ENCODE measurements at regions not wholly inside any gene's neighbourhood (a gene's known extent, or its start where the extent isn't known, plus 50 kb on each side); places are given as distances from the start of the nearest gene placed in this dataset.

DNA sequence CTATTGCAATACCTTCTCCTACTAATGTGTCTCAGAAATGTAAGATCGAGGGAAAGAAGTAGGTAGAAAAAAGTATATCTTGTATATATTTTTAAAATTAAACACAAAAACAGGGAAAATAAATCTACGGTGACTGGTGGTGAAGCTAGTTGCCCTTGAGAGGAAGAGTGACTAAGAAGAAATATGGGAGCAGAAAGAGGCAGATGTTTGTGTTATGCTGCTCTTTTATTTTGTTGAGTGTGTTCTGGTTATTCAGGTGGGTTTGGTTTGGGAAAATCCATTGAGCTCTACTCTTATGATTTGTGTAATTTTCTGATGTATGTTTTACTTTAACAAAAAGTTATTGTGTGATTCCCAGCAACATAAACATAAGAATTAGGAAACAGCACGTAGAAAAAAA lies 444.9 kb upstream of the B3GALT2 start:
- peaks cover 12% of the 10 kb centered on the region for H3K4me1 Mint-ChIP-seq (ENCODE audit: low read depth)
- ChIA-PET CTCF (no interaction called here), POLR2A (no interaction called here)
- TF ChIP-seq, protein P1, sequence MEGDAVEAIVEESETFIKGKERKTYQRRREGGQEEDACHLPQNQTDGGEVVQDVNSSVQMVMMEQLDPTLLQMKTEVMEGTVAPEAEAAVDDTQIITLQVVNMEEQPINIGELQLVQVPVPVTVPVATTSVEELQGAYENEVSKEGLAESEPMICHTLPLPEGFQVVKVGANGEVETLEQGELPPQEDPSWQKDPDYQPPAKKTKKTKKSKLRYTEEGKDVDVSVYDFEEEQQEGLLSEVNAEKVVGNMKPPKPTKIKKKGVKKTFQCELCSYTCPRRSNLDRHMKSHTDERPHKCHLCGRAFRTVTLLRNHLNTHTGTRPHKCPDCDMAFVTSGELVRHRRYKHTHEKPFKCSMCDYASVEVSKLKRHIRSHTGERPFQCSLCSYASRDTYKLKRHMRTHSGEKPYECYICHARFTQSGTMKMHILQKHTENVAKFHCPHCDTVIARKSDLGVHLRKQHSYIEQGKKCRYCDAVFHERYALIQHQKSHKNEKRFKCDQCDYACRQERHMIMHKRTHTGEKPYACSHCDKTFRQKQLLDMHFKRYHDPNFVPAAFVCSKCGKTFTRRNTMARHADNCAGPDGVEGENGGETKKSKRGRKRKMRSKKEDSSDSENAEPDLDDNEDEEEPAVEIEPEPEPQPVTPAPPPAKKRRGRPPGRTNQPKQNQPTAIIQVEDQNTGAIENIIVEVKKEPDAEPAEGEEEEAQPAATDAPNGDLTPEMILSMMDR (IDR thresholded peaks at IDR 0.05), result no peak
- intact Hi-C loops (cut with micrococcal nuclease), result no loop called here
- DNase-seq, result no peak
- H3K4me3 Mint-ChIP-seq, result no peak overlapping the region
- no peaks in the 10 kb centered on the region for H3K36me3 Mint-ChIP-seq (ENCODE audit: low read depth)
- H3K27ac Mint-ChIP-seq, result no peak overlapping the region
- H3K9me3 Mint-ChIP-seq, result peaks cover 2% of the 10 kb centered on the region
- no peak for ATAC-seq
- H3K27me3 Mint-ChIP-seq, result no peaks in the 10 kb centered on the region

DNA sequence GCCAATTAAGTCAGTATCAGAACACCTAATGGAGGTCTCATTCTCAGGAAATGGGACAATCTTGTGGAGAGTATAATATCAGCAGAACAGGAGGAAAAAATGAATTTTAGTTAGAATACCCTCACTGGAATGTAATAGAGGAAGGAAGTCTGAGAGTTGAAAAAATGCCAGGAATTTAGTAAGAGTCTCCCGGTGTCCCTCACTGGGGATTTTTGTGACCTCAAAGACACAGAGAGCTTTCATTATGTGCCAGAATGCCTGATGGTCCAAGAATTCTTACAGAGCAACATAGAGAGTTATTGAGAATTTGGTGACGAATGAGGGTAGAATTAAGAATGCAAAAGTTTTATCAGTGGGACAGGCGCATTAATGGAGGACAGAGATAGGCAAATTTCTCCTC lies 443.5 kb upstream of the B3GALT2 start:
- ATAC-seq (no peak), DNase-seq (no peak)
- Mint-ChIP-seq H3K9me3 (peaks cover 2% of the 10 kb centered on the region), H3K27ac (no peak overlapping the region), H3K4me3 (no peak overlapping the region), H3K4me1 (ENCODE audit: low read depth) (peaks cover 9% of the 10 kb centered on the region), H3K27me3 (no peaks in the 10 kb centered on the region), H3K36me3 (ENCODE audit: low read depth) (no peaks in the 10 kb centered on the region)
- TF ChIP-seq, protein P1 (IDR thresholded peaks at IDR 0.05), result no peak
- CTCF ChIA-PET, result no interaction called here
- intact Hi-C loops (cut with micrococcal nuclease), result no loop called here
- POLR2A ChIA-PET, result no interaction called here

DNA sequence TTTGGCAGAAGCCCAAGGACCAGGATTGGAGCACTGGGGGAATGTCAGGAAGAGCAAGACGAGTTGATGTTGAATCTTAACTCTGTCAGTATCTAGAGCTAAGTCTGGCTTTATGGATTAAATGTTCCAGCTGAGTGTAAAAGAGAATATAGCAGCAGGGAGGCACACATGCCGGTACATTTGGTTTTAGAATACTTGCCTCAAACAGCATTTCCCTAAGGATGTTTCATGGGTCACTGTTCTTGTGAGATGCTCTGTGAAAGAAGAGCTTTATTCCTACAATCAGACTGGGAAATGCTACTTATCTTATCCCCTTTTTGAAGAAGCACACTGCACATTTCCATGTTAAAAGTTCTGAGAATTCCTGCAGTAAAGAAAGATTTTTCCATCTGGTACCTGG lies 440.3 kb upstream of the B3GALT2 start:
- no peaks in the 10 kb centered on the region for H3K27me3 Mint-ChIP-seq
- DNase-seq (no peak), ATAC-seq (no peak)
- no peak overlapping the region for H3K27ac Mint-ChIP-seq
- POLR2A ChIA-PET, result no interaction called here
- H3K36me3 Mint-ChIP-seq (ENCODE audit: low read depth), result no peaks in the 10 kb centered on the region
- no peak overlapping the region for H3K4me3 Mint-ChIP-seq
- intact Hi-C loops (cut with micrococcal nuclease), result no loop called here
- CTCF ChIA-PET, result interaction anchor here (0.6 kb wide), 1 partner anchor 443 kb away, joined by 3 read pairs; no protein-coding TSS in a partner anchor
- H3K4me1 Mint-ChIP-seq (ENCODE audit: low read depth), result no peaks in the 10 kb centered on the region
- TF ChIP-seq, protein P1 (IDR thresholded peaks at IDR 0.05), result no peak
- H3K9me3 Mint-ChIP-seq, result no peaks in the 10 kb centered on the region

DNA sequence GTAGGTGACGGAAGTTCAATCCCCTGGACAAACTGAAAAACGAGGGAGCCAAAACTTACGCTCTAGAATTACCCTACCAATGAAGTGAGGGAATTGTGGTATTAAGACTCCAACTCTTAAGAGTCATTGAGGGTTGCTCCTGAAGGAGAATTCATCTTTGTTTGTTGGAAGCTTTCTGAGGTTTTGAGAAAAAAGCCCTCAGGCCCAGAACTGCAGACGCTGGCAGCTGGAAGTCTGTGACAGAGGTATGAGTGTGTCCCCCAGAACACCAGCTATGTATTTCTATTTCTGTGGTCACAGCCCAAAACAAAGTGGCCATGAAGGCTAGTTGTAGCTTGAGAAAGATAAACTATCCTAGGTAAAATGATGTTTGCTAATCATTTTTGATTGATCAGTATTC lies 438.8 kb upstream of the B3GALT2 start:
- Mint-ChIP-seq H3K27ac (no peak overlapping the region), H3K4me3 (no peak overlapping the region), H3K36me3 (ENCODE audit: low read depth) (no peaks in the 10 kb centered on the region), H3K9me3 (no peaks in the 10 kb centered on the region), H3K4me1 (ENCODE audit: low read depth) (no peaks in the 10 kb centered on the region), H3K27me3 (no peaks in the 10 kb centered on the region)
- no peak for ATAC-seq
- POLR2A ChIA-PET, result no interaction called here
- DNase-seq, result no peak
- TF ChIP-seq, protein P1 (IDR thresholded peaks at IDR 0.05), result no peak
- intact Hi-C loops (cut with micrococcal nuclease), result no loop called here
- CTCF ChIA-PET, result no interaction called here

DNA sequence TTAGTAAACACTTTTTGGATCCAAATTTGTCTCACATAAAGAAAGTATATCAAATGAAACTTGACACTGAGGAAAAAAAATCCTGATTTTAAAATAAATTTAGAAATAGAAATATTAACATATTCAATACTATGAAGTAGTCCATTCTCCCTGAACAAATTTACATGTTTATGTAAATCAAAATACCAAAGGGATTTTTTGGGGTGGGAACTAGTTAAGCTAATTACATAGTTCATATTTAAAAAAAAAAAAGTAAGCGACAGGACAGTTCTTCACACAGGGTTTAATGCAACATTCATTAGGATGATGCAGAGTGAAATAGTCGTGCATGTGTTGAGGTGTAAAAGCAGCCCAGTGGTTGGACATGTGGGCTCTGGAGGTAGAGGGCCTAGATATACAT lies 433.5 kb upstream of the B3GALT2 start:
- Mint-ChIP-seq H3K27ac (no peak overlapping the region), H3K36me3 (ENCODE audit: low read depth) (no peaks in the 10 kb centered on the region), H3K4me3 (no peak overlapping the region), H3K4me1 (ENCODE audit: low read depth) (no peaks in the 10 kb centered on the region), H3K27me3 (no peaks in the 10 kb centered on the region), H3K9me3 (peaks cover 4% of the 10 kb centered on the region)
- TF ChIP-seq, protein P1 (IDR thresholded peaks at IDR 0.05), result no peak
- ATAC-seq (no peak), DNase-seq (no peak)
- intact Hi-C loops (cut with micrococcal nuclease), result no loop called here
- ChIA-PET POLR2A (no interaction called here), CTCF (no interaction called here)
